PC-9 (cell line): ENCODE measurements at regions not wholly inside any gene's neighbourhood (a gene's known extent, or its start where the extent isn't known, plus 50 kb on each side); places are given as distances from the start of the nearest gene placed in this dataset.

Experiments used
- CTCF ChIP-seq: fragments of 200-600 bp; sonication (generic); conservative IDR thresholded peaks from 2 replicates; pipeline ENCODE4 v1.6.1; 2017; ENCODE audit warnings: mixed run types, antibody characterized with exemption, mild to moderate bottlenecking, moderate library complexity
- EZH2 ChIP-seq: fragments of 200-600 bp; sonication (generic); IDR thresholded peaks from 2 replicates; pipeline ENCODE4 v1.8.0; 2017; ENCODE audit warnings: antibody characterized with exemption, low read depth

DNA sequence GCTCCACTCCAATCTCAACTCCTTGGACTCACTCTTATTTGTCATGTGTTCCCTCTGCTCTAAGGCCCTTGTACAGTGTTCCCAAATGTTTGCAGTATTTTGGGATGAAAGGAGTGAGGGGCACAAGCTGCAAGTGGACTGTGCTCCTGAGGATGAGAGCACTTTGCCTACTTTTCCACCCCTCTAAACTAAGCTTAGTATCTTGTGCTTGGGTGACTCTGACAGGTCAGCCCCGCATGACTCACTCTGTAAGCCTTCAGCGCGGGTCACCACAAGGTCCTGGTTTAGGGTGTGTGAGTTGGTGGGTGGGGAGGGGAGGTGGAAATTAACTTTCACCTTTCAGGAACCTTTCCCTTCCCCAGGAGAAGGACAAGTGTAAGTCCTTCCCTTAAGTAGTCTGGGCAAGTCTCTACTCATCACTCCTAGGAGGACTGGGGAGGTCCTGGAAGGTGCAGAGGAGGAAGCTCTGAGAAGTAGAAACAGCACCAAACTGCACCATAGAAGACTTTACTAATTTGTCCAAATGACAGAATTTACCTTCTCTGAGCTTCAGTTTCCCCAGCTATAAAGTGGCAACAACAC lies 68.8 kb upstream of the EPB41L1 start:
- no peak for TF ChIP-seq CTCF
- TF ChIP-seq EZH2 = no peak
